Vagina (tissue), 2 donors: ENCODE measurements at regions not wholly inside any gene's neighbourhood (a gene's known extent, or its start where the extent isn't known, plus 50 kb on each side); places are given as distances from the start of the nearest gene placed in this dataset.

Source experiments
- CTCF ChIP-seq, 3 experiments: fragments of 450-650 bp in 2 of 3; fragments of 200-600 bp in 1 of 3; sonication (generic) in 1 of 3; IDR thresholded peaks; one replicate each; pipeline ENCODE4 v1.5.1; 2017 to 2019; ENCODE audit warnings: antibody characterized with exemption in 3 of 3, mild to moderate bottlenecking in 2 of 3, moderate library complexity in 2 of 3
- POLR2A ChIP-seq, 2 donors: fragments of 450-650 bp; IDR thresholded peaks; one replicate each; pipeline ENCODE4 v1.6.1; 2017; ENCODE audit warnings: antibody characterized with exemption in 2 of 2, mild to moderate bottlenecking in 2 of 2, moderate library complexity in 2 of 2
- POLR2AphosphoS5 ChIP-seq, 2 donors: sonication (generic); formaldehyde crosslinking; IDR thresholded peaks; one replicate each; pipeline ENCODE4 v1.9.0; 2017; ENCODE audit warnings: antibody characterized with exemption in 2 of 2, mild to moderate bottlenecking in 2 of 2, low read depth in 1 of 2; ENCODE audit not compliant: insufficient read depth in 1 of 2

- no peak for TF ChIP-seq POLR2AphosphoS5 (IDR thresholded peaks at IDR 0.05; ENCODE audit: insufficient read depth in 1 of 2, low read depth in 1 of 2)
- TF ChIP-seq CTCF (IDR thresholded peaks at IDR 0.05): no peak
- TF ChIP-seq POLR2A (IDR thresholded peaks at IDR 0.05): no peak
Measured at GRCh38 chr14:99324291-99324690, 52.3 kb upstream of the BCL11B start.
